ENCODE measurements at regions not wholly inside any gene's neighbourhood (a gene's known extent, or its start where the extent isn't known, plus 50 kb on each side); places are given as distances from the start of the nearest gene placed in this dataset.

DNA sequence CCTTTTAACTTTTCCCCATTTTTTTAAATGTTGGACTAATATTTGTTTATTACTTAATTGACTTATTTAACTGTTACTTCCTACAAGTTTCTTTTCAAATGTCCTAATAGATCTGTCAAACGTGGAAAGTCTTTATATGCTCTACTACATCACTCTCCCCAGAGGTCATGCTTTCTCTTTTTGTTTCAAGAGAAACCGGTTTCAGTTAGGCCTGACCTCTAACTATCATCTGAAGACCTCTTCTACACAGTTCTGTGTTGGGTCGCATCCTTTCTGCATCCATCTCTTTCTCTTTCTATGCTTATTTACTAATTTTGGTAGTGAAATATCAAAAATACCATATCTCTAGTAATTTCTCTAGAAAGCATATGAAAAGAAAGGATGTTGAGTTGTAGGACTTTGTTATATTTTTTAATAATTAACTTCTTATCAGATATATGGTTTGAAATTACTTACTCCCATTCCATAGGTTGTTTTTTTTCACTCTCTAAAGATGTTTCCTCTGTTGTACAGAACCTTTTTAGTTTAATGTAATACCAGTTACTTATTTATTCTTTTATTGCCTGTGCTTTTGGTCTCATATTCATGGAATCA lies 781.2 kb upstream of the ARPP21 start:
- Histone ChIP-seq H3K4me1 (no peaks in the 10 kb centered on the region), H3K4me3 (no peak overlapping the region), H3K9me3 (no peaks in the 10 kb centered on the region), H3K27me3 (no peaks in the 10 kb centered on the region), H3K36me3 (no peaks in the 10 kb centered on the region), H3K27ac (no peak overlapping the region)
- TF ChIP-seq POLR2A (IDR thresholded peaks at IDR 0.05): no peak
- TF ChIP-seq, protein P1, sequence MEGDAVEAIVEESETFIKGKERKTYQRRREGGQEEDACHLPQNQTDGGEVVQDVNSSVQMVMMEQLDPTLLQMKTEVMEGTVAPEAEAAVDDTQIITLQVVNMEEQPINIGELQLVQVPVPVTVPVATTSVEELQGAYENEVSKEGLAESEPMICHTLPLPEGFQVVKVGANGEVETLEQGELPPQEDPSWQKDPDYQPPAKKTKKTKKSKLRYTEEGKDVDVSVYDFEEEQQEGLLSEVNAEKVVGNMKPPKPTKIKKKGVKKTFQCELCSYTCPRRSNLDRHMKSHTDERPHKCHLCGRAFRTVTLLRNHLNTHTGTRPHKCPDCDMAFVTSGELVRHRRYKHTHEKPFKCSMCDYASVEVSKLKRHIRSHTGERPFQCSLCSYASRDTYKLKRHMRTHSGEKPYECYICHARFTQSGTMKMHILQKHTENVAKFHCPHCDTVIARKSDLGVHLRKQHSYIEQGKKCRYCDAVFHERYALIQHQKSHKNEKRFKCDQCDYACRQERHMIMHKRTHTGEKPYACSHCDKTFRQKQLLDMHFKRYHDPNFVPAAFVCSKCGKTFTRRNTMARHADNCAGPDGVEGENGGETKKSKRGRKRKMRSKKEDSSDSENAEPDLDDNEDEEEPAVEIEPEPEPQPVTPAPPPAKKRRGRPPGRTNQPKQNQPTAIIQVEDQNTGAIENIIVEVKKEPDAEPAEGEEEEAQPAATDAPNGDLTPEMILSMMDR (IDR thresholded peaks at IDR 0.05): no peak
- 75 to 83% methylated on average over 3 of the region's 3 CpGs for WGBS, 2 donors
- DNase-seq: no peak
- intact Hi-C loops (cut with DNase I): no loop called here

DNA sequence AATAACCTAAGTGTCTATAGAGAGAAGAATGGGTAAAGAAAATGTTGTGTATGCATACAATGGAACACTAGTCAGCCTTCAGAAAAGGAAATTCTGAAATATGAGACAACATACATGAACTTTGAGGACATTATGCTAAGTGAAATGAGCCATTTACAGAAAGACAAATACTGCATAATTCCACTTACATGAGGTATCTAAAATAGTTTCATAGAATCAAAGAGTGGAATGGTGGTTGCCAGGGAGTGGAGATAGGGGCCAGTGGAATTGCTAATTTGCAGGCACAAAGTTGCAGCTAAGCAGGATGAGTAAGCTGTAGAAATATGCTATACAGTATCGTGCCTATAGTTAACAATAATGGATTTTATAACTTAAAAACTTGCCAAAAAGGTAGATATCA lies 779.6 kb upstream of the ARPP21 start:
- Histone ChIP-seq H3K27ac (no peak overlapping the region), H3K27me3 (no peaks in the 10 kb centered on the region), H3K4me1 (no peaks in the 10 kb centered on the region), H3K4me3 (no peak overlapping the region), H3K36me3 (no peaks in the 10 kb centered on the region), H3K9me3 (no peaks in the 10 kb centered on the region)
- intact Hi-C loops (cut with DNase I): no loop called here
- no peak for TF ChIP-seq POLR2A (IDR thresholded peaks at IDR 0.05)
- TF ChIP-seq, protein P1 (IDR thresholded peaks at IDR 0.05): no peak
- no peak for DNase-seq
- 42 to 47% methylated on average over 1 of the region's 1 CpG for WGBS, 2 donors

DNA sequence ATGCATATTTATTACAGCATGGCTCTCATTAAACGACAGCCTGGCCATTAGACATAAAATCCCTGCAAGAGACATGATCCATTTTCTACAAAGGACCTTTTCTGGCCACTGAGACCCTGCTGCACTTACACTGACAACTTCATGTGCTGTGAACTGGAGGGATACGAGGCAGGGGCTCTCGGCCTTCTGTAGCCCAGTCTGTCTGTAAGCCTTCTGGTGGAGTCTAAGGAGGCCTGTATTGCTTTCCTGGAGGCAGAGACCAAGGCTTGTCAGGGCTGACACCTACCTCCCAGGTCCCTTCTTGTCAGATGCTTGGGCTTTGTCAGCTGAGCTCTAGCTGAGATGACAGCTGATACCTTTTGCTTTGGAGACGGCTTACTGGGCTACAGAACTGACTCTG lies 776.9 kb upstream of the ARPP21 start:
- H3K4me3 ChIP-seq: no peak overlapping the region
- no peaks in the 10 kb centered on the region for H3K36me3 ChIP-seq
- no peaks in the 10 kb centered on the region for H3K4me1 ChIP-seq
- TF ChIP-seq, protein P1 (IDR thresholded peaks at IDR 0.05): no peak
- TF ChIP-seq POLR2A (IDR thresholded peaks at IDR 0.05): no peak
- DNase-seq: no peak
- 61 to 67% methylated on average over 2 of the region's 4 CpGs for WGBS, 2 donors
- intact Hi-C loops (cut with DNase I): no loop called here
- H3K27me3 ChIP-seq: no peaks in the 10 kb centered on the region
- no peak overlapping the region for H3K27ac ChIP-seq
- no peaks in the 10 kb centered on the region for H3K9me3 ChIP-seq

DNA sequence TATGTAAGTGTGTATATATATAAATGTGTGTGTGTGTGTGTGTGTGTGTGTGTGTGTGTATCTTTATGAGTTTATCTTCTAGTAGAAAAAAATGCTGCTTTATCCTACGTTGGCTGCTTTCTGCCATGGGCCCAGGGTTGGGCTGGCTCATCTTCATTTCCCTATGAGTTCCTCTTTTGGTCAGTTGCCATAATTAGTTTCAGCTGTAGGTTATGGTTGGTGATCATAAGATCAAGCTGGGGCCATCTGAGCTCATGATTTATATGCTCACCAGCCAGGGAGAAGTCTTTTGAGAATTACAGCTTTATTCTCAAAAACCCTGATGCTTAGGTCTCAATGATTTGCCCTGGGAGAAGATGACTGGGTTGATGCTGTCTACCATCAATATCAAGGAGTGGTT lies 775.8 kb upstream of the ARPP21 start:
- intact Hi-C loops (cut with DNase I): no loop called here
- 45 to 46% methylated on average over 1 of the region's 1 CpG for WGBS, 2 donors

DNA sequence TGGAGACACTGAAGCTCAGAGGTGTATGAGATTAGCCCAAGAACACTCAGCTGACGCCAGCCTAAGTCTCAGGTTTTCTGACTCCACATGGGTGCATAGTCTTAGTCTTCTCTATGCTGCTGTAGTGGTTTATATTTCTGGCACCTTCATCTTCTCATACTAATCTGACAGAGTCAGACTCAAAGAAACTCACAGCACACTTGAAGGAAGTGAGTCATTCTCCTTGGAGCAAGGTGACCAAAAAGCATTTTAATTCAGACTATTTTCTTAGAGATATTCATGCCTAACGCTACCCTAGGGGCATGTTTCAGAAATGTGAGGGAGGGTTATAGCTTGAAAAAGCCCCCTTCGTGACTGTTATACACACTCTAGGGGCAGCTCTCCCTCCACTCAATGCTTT lies 775.3 kb upstream of the ARPP21 start:
- H3K4me3 ChIP-seq: no peak overlapping the region
- TF ChIP-seq, protein P1 (IDR thresholded peaks at IDR 0.05): no peak
- no peak for TF ChIP-seq POLR2A (IDR thresholded peaks at IDR 0.05)
- no peaks in the 10 kb centered on the region for H3K4me1 ChIP-seq
- H3K9me3 ChIP-seq: no peaks in the 10 kb centered on the region
- no peaks in the 10 kb centered on the region for H3K36me3 ChIP-seq
- H3K27ac ChIP-seq: no peak overlapping the region
- intact Hi-C loops (cut with DNase I): no loop called here
- 15 to 59% methylated on average over 3 of the region's 3 CpGs for WGBS, 2 donors
- H3K27me3 ChIP-seq: no peaks in the 10 kb centered on the region
- DNase-seq: no peak

More for the DNA sequence above, 775.8 kb upstream of the ARPP21 start:
- Histone ChIP-seq H3K27ac (no peak overlapping the region), H3K9me3 (no peaks in the 10 kb centered on the region), H3K4me3 (no peak overlapping the region), H3K4me1 (no peaks in the 10 kb centered on the region), H3K27me3 (no peaks in the 10 kb centered on the region), H3K36me3 (no peaks in the 10 kb centered on the region)
- TF ChIP-seq, protein P1 (IDR thresholded peaks at IDR 0.05): no peak
- TF ChIP-seq POLR2A (IDR thresholded peaks at IDR 0.05): no peak
- no peak for DNase-seq

Measured in esophagus squamous epithelium (tissue), 5 donors.